Non-pigmented ciliary epithelial cell (primary cell): ENCODE measurements at regions not wholly inside any gene's neighbourhood (a gene's known extent, or its start where the extent isn't known, plus 50 kb on each side); places are given as distances from the start of the nearest gene placed in this dataset.

Experiments
- DNase-seq: peaks from one replicate; pipeline ENCODE4 v3.0.0-alpha.2; 2010; ENCODE audit warnings: low read depth

DNA sequence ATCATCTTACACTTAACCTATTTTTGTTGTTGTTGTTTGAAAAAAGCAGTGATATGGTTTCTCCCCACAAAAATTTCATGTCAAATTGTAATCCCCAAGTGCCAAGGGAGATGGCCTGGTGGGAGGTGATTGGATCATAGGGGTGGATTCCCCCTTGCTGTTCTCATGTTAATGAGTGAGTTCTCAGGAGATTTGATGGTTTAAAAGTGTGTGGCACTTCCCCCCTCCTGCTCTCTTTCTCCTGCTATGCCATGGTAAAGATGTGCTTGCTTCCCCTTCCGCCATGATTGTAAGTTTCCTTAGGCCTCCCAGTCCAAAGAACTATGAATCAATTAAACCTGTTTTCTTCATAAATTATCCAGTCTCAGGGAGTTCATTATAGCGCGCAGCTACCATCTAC is 1362.7 kb upstream of the FAM98A start:
- no peak for DNase-seq

DNA sequence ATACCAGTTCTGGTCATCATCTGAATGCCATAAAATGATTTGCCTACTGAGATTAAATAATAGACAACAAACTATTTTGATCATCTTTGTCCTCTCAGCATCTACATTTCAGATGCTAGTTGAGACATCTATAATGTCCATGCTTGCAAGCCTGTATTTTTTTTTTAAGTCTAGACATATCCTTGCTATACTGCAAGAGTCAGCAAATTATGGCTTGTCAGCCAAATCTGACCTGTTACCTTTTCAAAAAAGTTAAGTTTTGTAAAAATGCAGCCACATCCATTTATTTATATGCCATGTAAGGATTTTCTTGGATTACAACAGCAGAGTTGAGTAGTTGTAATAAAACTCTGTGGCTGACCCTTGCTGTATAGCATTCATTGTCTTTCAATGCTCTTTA is 1355.7 kb upstream of the FAM98A start:
- no peak for DNase-seq

DNA sequence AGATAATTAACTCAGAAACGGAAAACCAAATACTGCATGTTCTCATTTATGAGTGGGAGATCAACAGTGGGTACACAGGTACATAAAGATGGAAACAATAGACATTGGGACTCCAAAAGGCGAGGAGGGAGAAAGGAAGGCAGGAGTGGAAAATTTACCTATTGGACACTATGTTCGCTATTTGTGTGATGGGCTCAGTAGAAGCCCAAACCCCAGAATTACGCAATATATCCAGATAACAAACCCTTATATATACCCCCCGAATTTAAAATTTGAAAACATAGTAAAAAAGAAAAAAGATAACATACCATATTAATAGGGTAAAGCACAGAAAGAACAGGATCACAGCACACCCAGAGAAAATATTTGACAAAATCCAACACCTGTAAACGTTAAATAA is 1351.7 kb upstream of the FAM98A start:
- DNase-seq = no peak

DNA sequence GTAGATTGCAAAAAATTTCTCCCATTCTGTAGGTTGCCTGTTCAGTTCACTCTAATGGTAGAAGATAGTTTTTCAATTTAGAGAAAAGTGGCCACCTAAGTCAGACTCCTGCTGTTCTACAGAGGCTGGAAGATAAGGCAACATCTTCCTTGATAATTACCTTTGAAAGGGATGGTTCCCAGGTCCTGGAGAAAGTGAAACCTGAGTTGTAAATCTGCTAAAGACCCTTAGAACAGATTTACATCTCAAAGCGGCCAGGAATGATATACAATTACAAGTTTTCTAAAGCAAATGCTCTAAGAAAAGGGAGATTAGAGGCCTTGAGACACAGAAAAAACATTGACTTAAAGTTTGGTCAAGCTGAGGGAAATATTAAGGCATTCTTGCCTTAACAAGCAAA is 1350.2 kb upstream of the FAM98A start:
- DNase-seq = no peak

DNA sequence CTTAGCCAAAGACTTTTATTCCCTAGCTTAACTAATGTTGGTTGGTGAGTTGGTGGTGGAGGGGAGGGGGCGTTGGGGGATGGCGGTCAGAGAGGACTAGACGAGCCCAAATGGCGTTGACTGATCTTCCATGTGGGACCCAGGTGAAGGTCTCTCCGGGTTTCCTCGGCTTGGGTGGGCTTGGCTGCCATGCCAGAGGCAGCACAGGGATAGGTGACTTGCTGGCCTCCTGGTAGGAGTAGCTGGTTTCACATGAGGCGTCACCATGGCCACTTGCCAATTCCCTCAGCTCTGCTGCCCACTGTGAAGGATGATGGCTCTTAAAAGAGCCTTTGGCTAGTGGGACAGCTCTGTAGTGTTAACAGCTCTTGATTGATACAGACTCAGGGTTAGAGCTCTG is 1337.0 kb upstream of the FAM98A start:
- DNase-seq = no peak

DNA sequence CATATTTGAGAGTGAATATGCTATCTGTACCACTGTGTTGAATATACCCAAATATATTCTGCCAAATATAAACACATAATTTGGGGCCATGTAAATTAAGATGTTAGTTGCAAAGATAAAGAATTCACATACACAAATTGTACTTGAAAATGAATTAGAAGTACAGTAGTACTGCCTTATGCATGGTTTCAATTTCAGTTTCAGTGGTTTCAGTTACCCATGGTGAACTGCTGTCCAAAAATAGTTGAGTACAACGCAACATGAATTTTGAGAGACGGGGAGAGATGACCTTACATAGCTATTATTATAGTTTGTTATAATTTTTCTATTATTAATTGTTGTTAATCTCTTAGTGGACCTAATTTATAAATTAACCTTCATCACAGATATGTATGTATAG is 1313.0 kb upstream of the FAM98A start:
- no peak for DNase-seq

DNA sequence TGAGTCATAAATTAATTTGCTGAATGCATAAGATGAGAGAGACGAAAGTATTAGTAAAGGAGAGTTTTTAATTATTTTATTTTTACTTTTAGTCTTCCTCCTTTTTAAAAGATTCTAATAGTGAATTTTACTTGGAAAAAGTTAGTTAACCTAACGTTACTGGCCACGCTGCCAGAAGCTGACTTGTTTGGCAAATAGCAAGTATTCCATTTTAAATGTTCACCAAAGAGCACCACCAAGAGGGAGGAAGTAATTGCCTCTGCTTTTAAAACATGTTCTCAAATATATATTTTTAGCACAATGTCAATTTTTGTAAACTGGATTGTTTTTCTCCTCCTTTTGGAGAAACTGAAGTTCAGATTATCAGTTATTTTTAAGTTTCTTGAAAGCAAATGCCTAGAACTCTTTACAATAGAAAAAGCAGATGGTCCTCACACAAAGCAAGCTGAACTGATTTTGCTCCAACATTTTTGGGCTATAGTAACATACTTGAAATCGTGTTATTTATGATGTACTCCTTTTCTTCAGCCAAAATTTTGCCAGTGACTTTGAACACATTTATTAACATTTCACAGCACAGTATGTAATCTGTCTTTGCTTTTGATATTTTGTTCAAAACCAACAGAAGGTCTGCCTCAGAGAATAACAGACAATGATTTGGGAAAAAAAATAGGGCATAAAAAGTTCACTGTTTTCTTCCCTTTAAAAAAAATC is 1311.0 kb upstream of the FAM98A start:
- no peak for DNase-seq

DNA sequence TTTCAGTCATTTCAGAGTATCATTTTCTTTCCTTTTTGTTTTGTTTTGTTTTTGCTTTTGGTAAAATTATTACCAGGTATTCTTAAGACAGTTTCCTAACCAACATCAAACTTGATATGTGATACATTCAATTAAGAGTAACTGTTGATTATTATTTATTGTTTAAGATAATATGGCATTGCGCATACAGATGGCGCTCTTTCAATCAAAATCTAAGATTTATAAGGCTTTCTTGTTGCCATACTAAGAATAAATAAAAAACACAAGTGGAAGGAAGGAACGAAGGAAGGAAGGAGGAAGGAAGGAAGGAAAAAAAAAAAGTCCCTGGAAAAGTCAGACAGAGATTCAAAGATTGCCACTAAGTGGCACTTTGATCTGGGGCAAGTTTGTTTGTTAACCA is 1308.7 kb upstream of the FAM98A start:
- no peak for DNase-seq

DNA sequence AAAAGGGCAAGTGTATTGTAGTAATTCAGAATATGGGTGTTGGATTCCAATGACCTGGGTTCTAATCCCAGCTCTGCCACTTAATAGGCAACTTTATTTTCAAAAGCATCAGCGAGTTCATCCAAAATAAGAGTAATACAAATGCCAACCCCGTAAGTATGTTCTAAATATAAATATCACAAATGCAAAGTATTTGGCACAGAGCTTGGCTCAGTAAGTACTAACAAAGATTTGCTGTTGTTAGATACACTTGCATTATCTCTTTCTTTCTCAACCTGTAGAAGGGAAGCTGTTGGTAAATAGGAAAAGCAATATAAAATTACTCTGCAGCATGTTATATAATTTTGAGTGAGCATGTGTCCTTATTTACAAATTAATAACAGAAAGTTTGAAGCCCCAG is 1302.6 kb upstream of the FAM98A start:
- DNase-seq = no peak

DNA sequence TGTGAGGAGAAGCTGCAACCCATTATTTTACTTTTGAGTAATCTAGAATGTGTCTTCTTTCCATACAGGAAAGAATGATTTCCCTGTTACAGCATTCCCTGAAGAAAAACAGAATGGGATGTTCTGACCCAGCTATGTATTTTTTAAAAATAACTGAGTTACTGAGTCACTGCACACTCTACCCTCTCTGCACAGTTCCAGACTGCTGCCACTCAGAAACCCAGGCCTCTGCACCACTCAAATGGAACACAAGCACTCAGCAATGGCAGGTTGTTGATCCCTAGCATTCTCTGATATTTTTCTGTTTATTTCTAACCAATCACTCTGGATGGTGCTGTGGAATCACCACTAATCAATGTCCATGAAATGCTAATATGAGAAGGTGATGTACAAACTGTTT is 1300.0 kb upstream of the FAM98A start:
- no peak for DNase-seq

DNA sequence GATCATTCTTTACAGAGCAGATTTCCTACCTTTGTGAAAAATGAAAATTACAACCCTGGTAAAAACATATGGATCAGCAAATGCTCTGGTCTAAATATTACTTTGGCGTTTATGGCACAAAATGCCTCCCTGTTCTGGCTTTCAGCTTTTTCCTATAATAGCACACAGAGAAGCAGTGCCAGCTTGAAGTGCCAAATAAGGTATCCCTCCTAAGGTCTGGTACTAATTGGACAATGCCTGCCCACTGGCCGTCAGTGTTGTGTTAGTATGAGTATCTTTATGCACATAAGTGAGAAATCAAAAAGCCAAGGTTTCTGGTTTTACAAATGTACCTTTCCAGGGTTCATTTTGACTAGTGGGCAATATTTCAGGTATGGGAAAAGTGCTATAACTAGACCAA is 1293.7 kb upstream of the FAM98A start:
- DNase-seq = no peak

DNA sequence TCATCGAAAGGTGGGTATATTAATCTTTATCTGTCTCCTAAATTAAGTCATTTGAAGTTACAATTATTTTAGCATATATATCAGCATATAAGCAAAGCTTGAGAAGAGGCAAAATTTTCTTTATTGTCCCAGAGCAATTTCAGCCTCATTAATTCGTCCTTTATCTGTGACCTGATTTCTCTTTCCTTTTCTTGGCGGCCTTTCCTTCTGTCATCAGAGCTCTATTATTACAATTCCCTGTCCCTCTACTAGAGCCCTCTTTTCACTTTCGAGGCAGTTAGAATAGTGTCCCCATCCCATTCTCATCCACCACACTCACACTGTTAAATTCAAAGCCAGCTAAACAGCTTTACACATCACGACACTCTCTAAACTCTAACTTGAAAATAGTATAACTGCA is 1293.2 kb upstream of the FAM98A start:
- DNase-seq = no peak

DNA sequence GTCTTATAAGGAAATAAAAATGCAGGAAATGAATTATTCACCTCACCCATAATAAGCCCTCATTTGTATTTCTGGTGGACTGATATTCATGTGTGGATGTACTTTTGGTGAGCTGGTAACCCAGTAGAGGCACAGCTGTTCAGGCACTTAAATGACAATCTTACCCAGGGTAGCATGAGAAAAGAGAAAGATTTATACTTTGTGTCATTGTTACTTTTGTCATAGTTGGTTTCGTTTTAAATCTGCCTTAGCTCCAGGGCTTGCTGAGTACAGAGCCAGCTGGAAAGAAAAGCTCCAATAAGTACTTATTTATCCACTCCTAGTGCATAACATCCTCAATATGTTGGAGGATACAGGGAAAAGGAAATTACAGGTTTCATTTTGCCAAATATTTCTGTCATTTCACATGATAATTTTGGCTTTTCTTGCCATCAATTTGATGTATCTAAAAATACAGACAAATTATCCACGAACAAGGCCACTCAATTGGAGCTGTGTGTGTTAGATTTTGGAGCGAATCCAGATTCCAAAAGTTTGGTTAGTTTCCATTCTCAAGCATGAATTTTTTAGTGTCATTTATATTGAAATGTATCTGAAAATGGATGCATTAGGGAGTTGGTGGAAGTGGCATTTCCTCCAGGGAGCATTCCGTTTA is 1276.1 kb upstream of the FAM98A start:
- DNase-seq = no peak

DNA sequence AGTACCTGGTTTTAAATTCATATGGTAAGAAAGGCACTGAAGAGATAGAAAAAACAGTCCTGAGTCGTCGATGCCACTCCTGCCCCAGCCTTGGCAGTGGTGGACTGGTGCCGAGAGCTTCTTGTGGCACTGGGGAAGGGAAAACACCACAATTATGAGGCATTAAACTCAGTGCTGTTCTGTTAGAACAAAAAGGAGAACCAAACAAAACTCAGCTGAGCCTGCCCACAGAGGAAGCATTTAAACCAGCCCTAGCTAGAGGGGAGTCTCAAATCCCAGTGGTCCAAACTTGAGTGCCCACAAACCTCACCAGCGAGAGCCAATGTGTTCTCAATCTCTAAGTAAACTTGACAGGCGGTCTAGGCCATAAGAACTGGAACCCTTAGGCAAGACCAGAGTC is 1254.5 kb upstream of the FAM98A start:
- no peak for DNase-seq

DNA sequence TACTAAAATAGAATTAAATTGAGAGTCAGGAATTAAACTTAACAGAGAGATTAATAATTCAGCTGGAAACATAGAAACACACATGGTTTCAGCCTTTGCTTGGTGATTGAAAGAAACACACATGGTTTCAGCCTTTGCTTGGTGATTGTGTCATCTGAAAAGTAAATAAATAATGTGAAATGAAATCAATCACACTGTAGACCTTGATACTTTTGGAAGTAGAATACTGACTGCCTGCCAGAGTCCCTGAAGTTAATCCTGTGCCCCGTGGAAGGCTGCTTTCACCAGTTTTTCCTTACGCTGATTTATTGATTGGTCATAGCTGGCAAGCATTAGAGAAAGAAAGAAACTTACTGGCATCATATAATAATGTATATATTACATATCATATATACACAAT is 1252.7 kb upstream of the FAM98A start:
- DNase-seq = no peak

DNA sequence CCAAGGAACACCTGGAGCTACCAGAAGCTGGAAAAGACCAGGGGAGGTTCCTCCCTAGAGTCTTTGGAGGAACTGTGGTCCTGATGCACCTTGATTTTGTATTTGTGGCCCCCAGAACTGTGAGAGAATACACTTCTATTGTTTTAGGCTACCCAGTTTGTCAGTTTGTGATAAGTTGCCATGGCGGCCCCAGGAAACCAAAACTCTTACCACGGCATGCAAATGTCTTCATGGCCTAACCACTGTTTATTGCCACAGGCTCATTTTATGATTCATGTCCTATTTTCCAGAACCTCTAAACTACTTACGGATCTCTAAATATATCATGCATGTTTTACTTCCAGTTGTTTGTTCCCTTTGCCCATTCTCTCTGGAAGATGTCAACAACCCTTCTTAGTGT is 1250.7 kb upstream of the FAM98A start:
- DNase-seq = no peak

DNA sequence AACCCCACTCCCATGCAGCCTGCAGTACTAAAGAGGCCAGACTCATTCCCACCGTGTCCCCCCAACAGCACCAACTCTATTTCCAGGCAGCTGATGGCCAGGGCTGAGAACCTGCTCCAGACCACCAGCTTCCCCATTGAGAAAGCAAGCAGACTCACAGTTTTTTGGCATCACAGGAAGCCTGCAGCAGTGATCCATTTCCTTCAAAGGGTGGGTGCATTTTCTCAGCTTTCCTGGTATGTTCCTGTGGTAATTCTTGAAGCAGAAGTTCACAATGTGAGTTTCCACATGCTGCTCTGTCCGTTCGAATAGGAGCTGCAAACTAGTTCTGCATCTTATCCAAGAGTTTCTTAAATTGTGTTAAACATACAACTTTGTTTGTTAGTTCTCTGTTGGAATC is 1249.6 kb upstream of the FAM98A start:
- DNase-seq = no peak

DNA sequence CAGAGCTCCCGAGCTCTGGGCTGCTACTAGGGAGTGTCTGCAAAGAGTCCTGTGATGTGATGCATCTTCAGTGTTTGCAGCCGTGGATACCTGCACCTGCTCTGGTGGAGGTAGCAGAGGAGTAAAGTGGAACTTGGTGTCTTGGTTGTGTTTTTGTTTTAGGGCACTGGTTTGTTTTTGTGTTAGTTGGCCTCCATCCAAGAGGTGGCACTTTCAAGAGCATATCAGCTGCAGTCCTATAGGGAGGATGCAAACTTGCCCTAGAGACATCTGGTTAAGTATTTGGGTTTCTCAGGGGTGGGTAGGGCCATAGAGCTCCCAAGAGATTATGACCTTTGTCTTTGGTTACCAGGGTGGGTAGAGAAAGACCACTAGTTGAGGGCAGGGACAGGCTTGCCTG is 1249.0 kb upstream of the FAM98A start:
- DNase-seq = no peak

DNA sequence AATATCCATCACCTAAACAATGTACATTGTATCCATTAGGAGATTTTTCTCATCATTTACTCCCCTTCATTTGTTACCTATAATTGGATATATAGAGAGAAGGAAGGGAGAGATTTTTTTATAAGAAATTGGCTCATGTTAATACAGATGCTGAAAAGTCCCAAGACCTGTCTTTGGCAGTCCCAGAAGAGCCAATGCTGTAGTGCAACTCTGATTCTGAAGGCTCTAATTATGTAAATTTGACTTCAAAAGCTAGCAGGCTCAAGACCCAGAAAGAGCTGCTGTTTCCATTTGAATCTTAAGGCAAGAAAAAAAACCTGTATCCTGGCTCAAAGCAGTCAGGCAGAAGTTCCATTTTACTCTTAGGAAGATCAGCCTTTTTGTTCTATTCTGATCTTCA is 1245.5 kb upstream of the FAM98A start:
- no peak for DNase-seq

DNA sequence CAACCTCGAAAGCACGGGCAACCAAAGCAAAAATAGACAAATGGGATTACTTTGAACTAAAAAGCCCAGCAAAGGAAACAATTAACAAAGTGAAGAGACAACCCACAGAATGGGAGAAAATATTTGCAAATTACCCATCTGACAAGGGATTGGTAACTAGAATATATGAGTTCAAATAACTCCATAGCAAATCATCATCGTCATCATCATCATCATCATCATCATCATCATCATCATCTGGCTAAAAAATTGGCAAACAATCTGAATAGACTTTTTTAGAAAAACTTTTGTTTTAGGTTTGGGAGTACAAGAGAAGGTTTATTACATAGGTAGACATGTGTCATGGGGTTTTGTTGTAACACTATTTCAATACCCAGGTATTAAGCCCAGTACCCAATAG is 1239.3 kb upstream of the FAM98A start:
- no peak for DNase-seq

DNA sequence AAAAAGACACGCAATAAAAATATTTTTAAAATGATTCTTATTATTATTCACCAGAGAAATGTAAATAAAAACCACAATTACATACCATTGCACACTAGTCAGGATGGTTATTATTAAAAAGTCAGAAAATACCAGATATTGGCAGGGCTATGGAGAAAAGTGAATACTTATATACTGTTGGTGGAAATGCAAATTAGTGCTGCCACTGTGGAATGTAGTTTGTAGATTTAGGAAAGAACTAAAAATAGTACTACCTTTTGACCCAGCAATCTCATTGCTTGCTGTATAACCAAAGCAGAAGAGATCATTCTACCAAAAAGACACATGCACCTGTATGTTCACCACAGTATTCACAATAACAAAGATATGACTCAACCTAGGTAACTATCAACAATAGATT is 1237.3 kb upstream of the FAM98A start:
- DNase-seq = no peak

DNA sequence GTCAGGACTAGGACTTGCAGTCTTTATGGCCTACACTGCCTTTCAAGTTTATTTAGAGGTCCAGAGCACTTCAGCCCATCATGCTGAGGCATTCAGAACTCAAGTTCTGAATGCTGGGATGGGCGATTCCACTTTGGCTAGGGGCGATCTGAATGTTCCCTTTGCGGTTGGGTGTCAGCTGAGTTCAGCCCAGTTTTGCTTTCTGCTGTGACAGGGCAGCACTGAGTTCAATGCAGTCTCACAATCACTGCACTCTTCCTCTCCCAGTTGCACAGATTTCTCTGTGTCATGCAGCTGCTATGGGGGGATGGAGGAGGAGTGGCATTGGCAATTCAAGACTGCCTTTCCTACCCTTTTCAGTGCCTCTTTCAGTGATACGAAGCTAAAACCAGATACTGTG is 1232.0 kb upstream of the FAM98A start:
- DNase-seq = no peak

DNA sequence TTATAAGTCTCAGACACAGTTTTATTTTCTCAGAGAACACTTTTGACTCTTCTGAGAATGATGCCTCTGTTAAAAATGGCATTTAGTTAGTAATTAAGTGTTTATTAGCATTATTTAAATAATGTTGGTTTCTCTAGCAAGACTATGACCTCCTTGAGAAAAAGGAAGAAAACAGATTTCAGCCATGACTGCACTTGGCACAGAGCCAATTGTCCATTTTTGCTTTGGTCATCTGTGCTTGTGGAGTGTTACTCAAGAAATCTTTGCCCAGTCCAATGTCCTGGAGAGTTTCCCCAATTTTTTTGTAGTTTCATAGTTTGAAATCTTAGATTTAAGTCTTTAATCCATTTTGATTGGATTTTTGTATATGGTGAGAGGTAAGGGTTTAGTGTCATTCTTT is 1229.4 kb upstream of the FAM98A start:
- no peak for DNase-seq

DNA sequence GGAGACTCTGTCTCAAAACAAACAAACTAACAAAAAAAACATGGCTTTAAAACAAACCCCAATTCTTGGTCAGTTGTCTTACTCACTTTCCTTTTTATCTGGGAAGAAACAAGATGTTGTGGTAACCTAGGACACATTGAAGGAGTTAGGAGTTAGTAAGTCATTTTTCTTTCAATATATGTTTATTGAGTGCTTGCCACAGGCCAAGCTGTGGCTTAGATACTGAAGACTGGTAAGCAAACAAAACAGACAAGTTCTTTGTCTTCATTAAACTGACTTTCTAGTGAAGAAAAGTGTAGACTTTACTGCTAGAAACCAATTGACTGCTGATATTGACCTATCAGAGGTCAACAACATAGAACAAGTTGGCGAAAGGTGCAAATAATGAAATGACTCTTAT is 1228.3 kb upstream of the FAM98A start:
- no peak for DNase-seq
